ENCODE measurements at regions not wholly inside any gene's neighbourhood (a gene's known extent, or its start where the extent isn't known, plus 50 kb on each side); places are given as distances from the start of the nearest gene placed in this dataset.

GRCh38 chr12:97159377-97159776 lies 252.3 kb downstream of the NEDD1 start:
- H3K4me3 ChIP-seq (replicated peaks in 1 of 3; ENCODE audit: insufficient read depth in 1 of 3, low read depth in 1 of 3, low read length in 3 of 3) = no peak overlapping the region
- dilution Hi-C loops (cut with MboI; ENCODE audit: extremely low pct_ligation_motif_present, low sequenced_read_pairs) (no loop called here), intact Hi-C loops (cut with micrococcal nuclease) (no loop called here)
- DNase-seq (ENCODE audit: low read depth, low spot score) = no peak
- no peak overlapping the region for H3K4me2 ChIP-seq (ENCODE audit: insufficient read depth, low read length)
- H3K9me3 ChIP-seq (replicated peaks; ENCODE audit: control insufficient read depth, insufficient read depth, low read length) = no peaks in the 10 kb centered on the region
- BruUV-seq (replicated peaks) = no TSS peak
- ChIA-PET CTCF (no interaction called here), POLR2A (no interaction called here)
- no peaks in the 10 kb centered on the region for H4K20me1 ChIP-seq (replicated peaks; ENCODE audit: control insufficient read depth, extremely low read depth, insufficient read depth, low read length)
- no peak overlapping the region for H3K27ac ChIP-seq (ENCODE audit: insufficient read depth, low read depth, low read length)
- no peak for FAIRE-seq
- no peak overlapping the region for H3K9ac ChIP-seq (replicated peaks; ENCODE audit: extremely low read depth, insufficient read depth, low read length)
- no peaks in the 10 kb centered on the region for H3K79me2 ChIP-seq (ENCODE audit: control insufficient read depth, insufficient read depth, low read length)
- H3K4me1 ChIP-seq (ENCODE audit: control insufficient read depth, extremely low read depth, insufficient read depth, low read length) = no peaks in the 10 kb centered on the region
- H3K9me1 ChIP-seq (replicated peaks; ENCODE audit: control insufficient read depth, extremely low read depth, insufficient read depth, low read length) = no peaks in the 10 kb centered on the region
- no peaks in the 10 kb centered on the region for H3K36me3 ChIP-seq (ENCODE audit: control insufficient read depth in 2 of 2, extremely low read depth in 1 of 2, insufficient read depth in 2 of 2, low read length in 2 of 2)
- H3K27me3 ChIP-seq (ENCODE audit: control insufficient read depth in 2 of 2, insufficient read depth in 2 of 2, low read length in 2 of 2) = no peaks in the 10 kb centered on the region
- no peak for TF ChIP-seq MAX (IDR thresholded peaks at IDR 0.05; ENCODE audit: insufficient read depth, insufficient read length)
- TF ChIP-seq FOS (IDR thresholded peaks at IDR 0.05; ENCODE audit: borderline replicate concordance, insufficient read depth, low read length) = no peak
- no peak for TF ChIP-seq POLR2A (IDR thresholded peaks at IDR 0.05; ENCODE audit: low read depth, low read length)
- TF ChIP-seq MYC (IDR thresholded peaks at IDR 0.05; ENCODE audit: low read depth, low read length) = no peak
- TF ChIP-seq EZH2 (IDR thresholded peaks at IDR 0.05; ENCODE audit: borderline replicate concordance, low read depth, low read length, severe bottlenecking) = no peak
- TF ChIP-seq JUN (IDR thresholded peaks at IDR 0.05; ENCODE audit: borderline replicate concordance, insufficient read depth, insufficient read length, low read depth) = no peak
- no peak for TF ChIP-seq POLR2AphosphoS5 (IDR thresholded peaks at IDR 0.05; ENCODE audit: insufficient read depth, low read depth, low read length)
- no peak for TF ChIP-seq GATA2 (IDR thresholded peaks at IDR 0.05; ENCODE audit: insufficient read depth, insufficient read length, low read depth, low read length)
- TF ChIP-seq CTCF (IDR thresholded peaks at IDR 0.05; ENCODE audit: extremely low read depth in 1 of 2, insufficient read depth in 1 of 2, low read depth in 1 of 2, low read length in 2 of 2) = no peak
- H2AFZ ChIP-seq (ENCODE audit: low read depth, low read length) = no peak overlapping the region
